ENCODE measurements at regions not wholly inside any gene's neighbourhood (a gene's known extent, or its start where the extent isn't known, plus 50 kb on each side); places are given as distances from the start of the nearest gene placed in this dataset.
A peak's percentile ranks its signal among the peaks of the same experiment; 100 is the strongest.

DNA sequence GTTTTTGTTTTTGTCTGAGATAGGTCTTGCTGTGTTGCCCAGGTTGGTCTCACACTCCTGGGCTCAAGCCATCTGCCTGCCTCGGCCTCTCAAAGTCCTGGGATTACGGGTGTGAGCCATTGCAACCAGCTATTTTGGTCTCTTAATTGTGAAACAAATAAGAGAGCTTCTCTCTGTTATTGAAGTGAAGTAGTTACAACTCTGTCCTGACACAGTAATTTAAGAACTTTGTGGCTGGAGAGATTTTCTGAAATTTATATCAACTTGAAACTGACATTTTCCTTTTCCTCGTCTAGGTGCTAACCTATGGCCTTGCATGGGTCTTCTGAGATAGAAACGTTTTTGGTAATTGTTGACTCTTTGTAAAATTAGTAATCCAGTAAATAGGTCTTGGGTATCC is 122.1 kb upstream of the DOK5 start:
- H3K27ac ChIP-seq, result no peak overlapping the region
- in situ Hi-C loops (cut with MboI), result no loop called here
- peaks cover 19% of the 10 kb centered on the region; the same call in 1 of the 2 replicates for H3F3A ChIP-seq (ENCODE audit: insufficient read depth)
- H3K27me3 ChIP-seq (replicated peaks; ENCODE audit: insufficient read depth), result no peaks in the 10 kb centered on the region
- 74 to 78% methylated on average over 4 of the region's 4 CpGs for WGBS, 2 experiments (ENCODE audit: low coverage in 1 of 2, low lambda C conversion rate in 2 of 2, missing lambda C conversion rate in 2 of 2)
- TF ChIP-seq EZH2 (IDR thresholded peaks at IDR 0.05; ENCODE audit: insufficient read depth, poor library complexity, severe bottlenecking) (no peak), EZH2phosphoT487 (IDR thresholded peaks at IDR 0.05; ENCODE audit: insufficient read depth, low read depth) (no peak)
- no peaks in the 10 kb centered on the region for H4K20me1 ChIP-seq (ENCODE audit: insufficient read depth)
- no peaks in the 10 kb centered on the region for H3K79me2 ChIP-seq (ENCODE audit: insufficient read depth)
- DNase-seq, result no peak
- H3K4me3 ChIP-seq, result no peak overlapping the region
- H3K36me3 ChIP-seq (ENCODE audit: low read depth), result no peaks in the 10 kb centered on the region
- no peak overlapping the region for H3K9ac ChIP-seq
- no peaks in the 10 kb centered on the region for H3K9me2 ChIP-seq (ENCODE audit: insufficient read depth)
- no peak overlapping the region for H3K4me2 ChIP-seq (ENCODE audit: unreplicated experiment)
- H3K9me3 ChIP-seq (ENCODE audit: low read depth), result no peaks in the 10 kb centered on the region
- H2AFZ ChIP-seq, result no peak overlapping the region
- peaks cover 10% of the 10 kb centered on the region for H3K4me1 ChIP-seq (ENCODE audit: insufficient read depth)

DNA sequence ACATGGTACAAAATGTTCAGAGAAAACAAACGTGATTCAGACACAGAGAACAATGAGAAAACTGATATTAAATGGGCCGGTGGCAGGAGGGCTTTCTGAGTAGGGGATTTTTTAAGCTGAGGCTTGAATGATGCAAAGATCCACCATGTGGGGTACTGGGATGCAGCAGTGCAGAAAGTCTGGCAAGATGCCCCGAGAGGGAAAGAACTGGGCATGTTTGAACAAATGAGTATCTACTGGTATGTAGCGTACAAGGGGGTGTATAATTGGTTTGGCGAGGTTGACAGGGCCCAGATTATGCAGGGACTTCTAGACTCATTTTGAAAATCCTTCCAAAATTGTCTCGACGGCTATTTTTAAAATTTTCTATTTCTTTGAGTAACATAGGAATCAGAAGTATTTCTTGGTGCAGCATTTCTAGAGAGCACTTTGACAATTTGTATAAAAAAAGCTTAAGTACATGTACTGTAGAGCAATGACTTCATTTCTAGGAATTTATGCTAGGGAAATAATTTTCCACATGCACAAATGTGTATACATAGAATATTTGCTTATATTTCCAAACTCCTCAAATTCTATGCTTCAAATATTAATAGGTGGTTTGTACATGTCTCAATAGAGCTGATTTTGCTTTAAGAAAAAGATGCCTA is 119.6 kb upstream of the DOK5 start:
- no peaks in the 10 kb centered on the region for H4K20me1 ChIP-seq (ENCODE audit: insufficient read depth)
- H2AFZ ChIP-seq, result no peak overlapping the region
- no peaks in the 10 kb centered on the region for H3K27me3 ChIP-seq (replicated peaks; ENCODE audit: insufficient read depth)
- in situ Hi-C loops (cut with MboI), result no loop called here
- WGBS, 2 experiments (ENCODE audit: low coverage in 1 of 2, low lambda C conversion rate in 2 of 2, missing lambda C conversion rate in 2 of 2), result 50 to 55% methylated on average over 7 of the region's 7 CpGs
- no peak overlapping the region for H3K4me3 ChIP-seq
- DNase-seq, result no peak
- no peak overlapping the region for H3K9ac ChIP-seq
- H3K4me1 ChIP-seq (ENCODE audit: insufficient read depth), result peaks cover under 1% of the 10 kb centered on the region; the same call in 1 of the 2 replicates
- H3K9me3 ChIP-seq (ENCODE audit: low read depth), result no peaks in the 10 kb centered on the region
- peaks cover 7% of the 10 kb centered on the region; the same call in 1 of the 2 replicates for H3F3A ChIP-seq (ENCODE audit: insufficient read depth)
- no peak overlapping the region for H3K4me2 ChIP-seq (ENCODE audit: unreplicated experiment)
- no peaks in the 10 kb centered on the region for H3K36me3 ChIP-seq (ENCODE audit: low read depth)
- TF ChIP-seq EZH2 (IDR thresholded peaks at IDR 0.05; ENCODE audit: insufficient read depth, poor library complexity, severe bottlenecking), result no peak
- no peak for TF ChIP-seq EZH2phosphoT487 (IDR thresholded peaks at IDR 0.05; ENCODE audit: insufficient read depth, low read depth)
- H3K27ac ChIP-seq, result no peak overlapping the region
- no peaks in the 10 kb centered on the region for H3K9me2 ChIP-seq (ENCODE audit: insufficient read depth)
- no peaks in the 10 kb centered on the region for H3K79me2 ChIP-seq (ENCODE audit: insufficient read depth)

DNA sequence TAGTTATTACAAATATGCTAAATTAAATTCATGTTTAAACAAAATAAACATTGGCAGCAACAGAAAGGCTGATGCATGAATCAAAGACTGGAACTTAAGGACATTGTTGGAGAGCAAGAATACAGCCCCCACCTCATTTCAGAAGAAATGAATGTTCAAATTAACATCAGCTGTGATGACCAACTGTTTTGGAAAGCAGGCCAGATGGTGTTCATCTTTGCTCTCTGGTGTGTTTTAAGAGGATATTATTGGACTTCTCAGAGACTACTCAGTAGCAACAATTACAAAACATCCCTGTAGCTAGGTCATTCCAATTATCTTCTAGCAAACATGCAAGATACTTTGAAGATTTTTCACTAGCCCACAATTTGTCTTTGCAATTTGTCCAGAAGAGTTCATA is 118.6 kb upstream of the DOK5 start:
- TF ChIP-seq EZH2phosphoT487 (IDR thresholded peaks at IDR 0.05; ENCODE audit: insufficient read depth, low read depth) (no peak), EZH2 (IDR thresholded peaks at IDR 0.05; ENCODE audit: insufficient read depth, poor library complexity, severe bottlenecking) (no peak)
- Histone ChIP-seq H3K9me2 (ENCODE audit: insufficient read depth) (no peaks in the 10 kb centered on the region), H3K9ac (no peak overlapping the region), H3K9me3 (ENCODE audit: low read depth) (no peaks in the 10 kb centered on the region), H3K27me3 (replicated peaks; ENCODE audit: insufficient read depth) (no peaks in the 10 kb centered on the region), H3K36me3 (ENCODE audit: low read depth) (no peaks in the 10 kb centered on the region), H2AFZ (no peak overlapping the region), H3K4me2 (ENCODE audit: unreplicated experiment) (no peak overlapping the region), H4K20me1 (ENCODE audit: insufficient read depth) (no peaks in the 10 kb centered on the region), H3K79me2 (ENCODE audit: insufficient read depth) (no peaks in the 10 kb centered on the region), H3K4me1 (ENCODE audit: insufficient read depth) (no peaks in the 10 kb centered on the region), H3K4me3 (no peak overlapping the region), H3F3A (ENCODE audit: insufficient read depth) (peaks cover 7% of the 10 kb centered on the region; the same call in 1 of the 2 replicates), H3K27ac (no peak overlapping the region)
- in situ Hi-C loops (cut with MboI), result no loop called here
- DNase-seq, result peak; percentile 43

DNA sequence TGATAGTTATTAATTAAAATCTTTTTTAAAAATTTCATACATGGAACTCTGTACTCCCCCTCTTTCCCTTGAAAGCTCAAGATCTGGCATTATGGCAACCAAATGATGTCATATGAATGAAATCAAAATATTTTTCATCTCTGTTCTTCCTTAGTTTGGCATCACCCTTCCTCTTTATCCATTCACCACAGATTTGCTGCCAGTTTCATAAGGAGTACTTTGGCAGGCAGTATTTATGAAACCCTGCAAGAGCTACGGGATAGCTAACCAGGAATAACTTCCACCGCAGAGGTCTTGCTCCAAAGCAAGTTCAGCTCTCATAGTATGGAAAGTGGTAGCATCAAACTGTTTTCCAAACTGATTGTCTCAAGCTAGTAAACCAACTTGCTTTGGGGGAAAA is 113.9 kb upstream of the DOK5 start:
- in situ Hi-C loops (cut with MboI), result no loop called here
- H3K9me3 ChIP-seq (ENCODE audit: low read depth), result no peaks in the 10 kb centered on the region
- H3K4me1 ChIP-seq (ENCODE audit: insufficient read depth), result no peaks in the 10 kb centered on the region
- TF ChIP-seq EZH2 (IDR thresholded peaks at IDR 0.05; ENCODE audit: insufficient read depth, poor library complexity, severe bottlenecking), result no peak
- no peak for TF ChIP-seq EZH2phosphoT487 (IDR thresholded peaks at IDR 0.05; ENCODE audit: insufficient read depth, low read depth)
- peaks cover 7% of the 10 kb centered on the region; the same call in 1 of the 2 replicates for H3F3A ChIP-seq (ENCODE audit: insufficient read depth)
- no peak overlapping the region for H3K4me3 ChIP-seq
- no peak overlapping the region for H3K27ac ChIP-seq
- no peaks in the 10 kb centered on the region for H3K9me2 ChIP-seq (ENCODE audit: insufficient read depth)
- H4K20me1 ChIP-seq (ENCODE audit: insufficient read depth), result no peaks in the 10 kb centered on the region
- H3K36me3 ChIP-seq (ENCODE audit: low read depth), result no peaks in the 10 kb centered on the region
- H3K27me3 ChIP-seq (replicated peaks; ENCODE audit: insufficient read depth), result no peaks in the 10 kb centered on the region
- 48 to 51% methylated on average over 2 of the region's 2 CpGs for WGBS, 2 experiments (ENCODE audit: low coverage in 1 of 2, low lambda C conversion rate in 2 of 2, missing lambda C conversion rate in 2 of 2)
- no peak overlapping the region for H3K9ac ChIP-seq
- no peak overlapping the region for H2AFZ ChIP-seq
- H3K79me2 ChIP-seq (ENCODE audit: insufficient read depth), result no peaks in the 10 kb centered on the region
- H3K4me2 ChIP-seq (ENCODE audit: unreplicated experiment), result no peak overlapping the region
- no peak for DNase-seq

DNA sequence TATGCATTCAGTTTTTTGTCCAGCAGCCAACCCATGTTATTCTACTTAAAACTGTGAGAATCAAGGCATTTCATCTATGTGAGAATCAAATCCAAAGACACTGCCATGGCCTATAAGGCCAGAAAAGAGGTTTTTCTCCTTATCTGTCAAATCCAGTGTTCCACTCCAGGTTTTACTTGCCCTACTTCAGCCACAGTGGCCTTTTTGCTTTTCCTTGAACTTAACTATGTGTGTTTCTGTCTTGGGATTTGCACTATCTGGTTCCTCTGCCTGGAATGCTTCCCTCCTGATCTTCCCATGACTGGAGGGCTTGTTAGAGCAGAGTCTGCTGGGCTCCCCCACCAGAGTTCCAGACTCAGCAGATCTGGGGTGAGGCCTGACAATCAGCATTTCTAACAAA is 113.1 kb upstream of the DOK5 start:
- Histone ChIP-seq H3K9ac (no peak overlapping the region), H3F3A (ENCODE audit: insufficient read depth) (peaks cover 3% of the 10 kb centered on the region; the same call in 1 of the 2 replicates), H3K27me3 (replicated peaks; ENCODE audit: insufficient read depth) (no peaks in the 10 kb centered on the region; the same call in 1 of the 2 replicates), H3K4me3 (no peak overlapping the region), H3K9me2 (ENCODE audit: insufficient read depth) (no peaks in the 10 kb centered on the region), H3K36me3 (ENCODE audit: low read depth) (no peaks in the 10 kb centered on the region), H3K27ac (no peak overlapping the region), H3K79me2 (ENCODE audit: insufficient read depth) (no peaks in the 10 kb centered on the region), H2AFZ (no peak overlapping the region), H3K4me2 (ENCODE audit: unreplicated experiment) (no peak overlapping the region), H3K4me1 (ENCODE audit: insufficient read depth) (no peaks in the 10 kb centered on the region), H4K20me1 (ENCODE audit: insufficient read depth) (no peaks in the 10 kb centered on the region), H3K9me3 (ENCODE audit: low read depth) (no peaks in the 10 kb centered on the region)
- in situ Hi-C loops (cut with MboI), result no loop called here
- TF ChIP-seq EZH2phosphoT487 (IDR thresholded peaks at IDR 0.05; ENCODE audit: insufficient read depth, low read depth), result no peak
- TF ChIP-seq EZH2 (IDR thresholded peaks at IDR 0.05; ENCODE audit: insufficient read depth, poor library complexity, severe bottlenecking), result no peak
- DNase-seq, result no peak

Data from GM23248 (cell line).